ENCODE measurements at regions not wholly inside any gene's neighbourhood (a gene's known extent, or its start where the extent isn't known, plus 50 kb on each side); places are given as distances from the start of the nearest gene placed in this dataset.
"Not testable (repeated sequence)": the region's sequence is repeated elsewhere in the genome, so short reads cannot be mapped to it uniquely, and the experiment has no call there.

- peaks cover 0 to 3% (median 0%) of the 10 kb centered on the region in 5 experiments for H3K9me3 ChIP-seq (ENCODE audit: control extremely low read depth in 1 of 5, control insufficient read depth in 4 of 5, insufficient read depth in 2 of 5, low read depth in 1 of 5, low read length in 4 of 5)
- no peaks in the 10 kb centered on the region for H3K4me1 ChIP-seq (ENCODE audit: control extremely low read depth in 1 of 4, control insufficient read depth in 4 of 4, insufficient read depth in 4 of 4, low read length in 3 of 4)
- WGBS (ENCODE audit: insufficient coverage), result 83% methylated on average over 3 of the region's 3 CpGs
- H3K36me3 ChIP-seq (ENCODE audit: control insufficient read depth in 4 of 4, insufficient read depth in 4 of 4, low read length in 3 of 4), result no peaks in the 10 kb centered on the region
- peak overlapping the region in 1 of 2 experiments; percentile 1 for H3K27ac ChIP-seq (ENCODE audit: insufficient read depth in 1 of 2, low read depth in 1 of 2, low read length in 2 of 2, poor library complexity in 1 of 2, severe bottlenecking in 2 of 2)
- peaks cover 0 to 2% (median 0%) of the 10 kb centered on the region in 5 experiments for H3K27me3 ChIP-seq (replicated peaks in 2 of 5; ENCODE audit: control insufficient read depth in 4 of 5, insufficient read depth in 5 of 5, low read length in 4 of 5)
- no peak overlapping the region for H3K4me3 ChIP-seq (ENCODE audit: control insufficient read depth in 1 of 7, extremely low read depth in 1 of 7, insufficient read depth in 4 of 7, low read depth in 2 of 7, low read length in 6 of 7)
- no peak for DNase-seq
- ChIA-PET CTCF (no interaction called here), POLR2A (no interaction called here)
Observed at GRCh38 chrX:37075892-37076595, 67.9 kb downstream of the FAM47C start.

- Histone ChIP-seq H3K9me3 (ENCODE audit: control extremely low read depth in 1 of 5, control insufficient read depth in 4 of 5, insufficient read depth in 2 of 5, low read depth in 1 of 5, low read length in 4 of 5) (peaks cover 0 to 3% (median 0%) of the 10 kb centered on the region in 5 experiments), H3K27ac (ENCODE audit: insufficient read depth in 1 of 2, low read depth in 1 of 2, low read length in 2 of 2, poor library complexity in 1 of 2, severe bottlenecking in 2 of 2) (no peak overlapping the region), H3K4me3 (ENCODE audit: control insufficient read depth in 1 of 7, extremely low read depth in 1 of 7, insufficient read depth in 4 of 7, low read depth in 2 of 7, low read length in 6 of 7) (no peak overlapping the region), H3K36me3 (ENCODE audit: control insufficient read depth in 4 of 4, insufficient read depth in 4 of 4, low read length in 3 of 4) (no peaks in the 10 kb centered on the region), H3K4me1 (ENCODE audit: control extremely low read depth in 1 of 4, control insufficient read depth in 4 of 4, insufficient read depth in 4 of 4, low read length in 3 of 4) (no peaks in the 10 kb centered on the region), H3K27me3 (replicated peaks in 2 of 5; ENCODE audit: control insufficient read depth in 4 of 5, insufficient read depth in 5 of 5, low read length in 4 of 5) (peaks cover 0 to 2% (median 0%) of the 10 kb centered on the region in 5 experiments)
- no peak for DNase-seq
- ChIA-PET CTCF (no interaction called here), POLR2A (no interaction called here)
- WGBS (ENCODE audit: insufficient coverage), result 100% methylated on average over 1 of the region's 4 CpGs
Observed at GRCh38 chrX:37076983-37077382, 68.8 kb downstream of the FAM47C start.

GRCh38 chrX:37077646-37078433 lies 69.7 kb downstream of the FAM47C start:
- Histone ChIP-seq H3K27me3 (replicated peaks in 2 of 5; ENCODE audit: control insufficient read depth in 4 of 5, insufficient read depth in 5 of 5, low read length in 4 of 5) (peaks cover 0 to 2% (median 0%) of the 10 kb centered on the region in 5 experiments), H3K4me3 (ENCODE audit: control insufficient read depth in 1 of 7, extremely low read depth in 1 of 7, insufficient read depth in 4 of 7, low read depth in 2 of 7, low read length in 6 of 7) (no peak overlapping the region), H3K9me3 (ENCODE audit: control extremely low read depth in 1 of 5, control insufficient read depth in 4 of 5, insufficient read depth in 2 of 5, low read depth in 1 of 5, low read length in 4 of 5) (peaks cover 0 to 3% (median 0%) of the 10 kb centered on the region in 5 experiments), H3K27ac (ENCODE audit: insufficient read depth in 1 of 2, low read depth in 1 of 2, low read length in 2 of 2, poor library complexity in 1 of 2, severe bottlenecking in 2 of 2) (no peak overlapping the region), H3K36me3 (ENCODE audit: control insufficient read depth in 4 of 4, insufficient read depth in 4 of 4, low read length in 3 of 4) (no peaks in the 10 kb centered on the region), H3K4me1 (ENCODE audit: control extremely low read depth in 1 of 4, control insufficient read depth in 4 of 4, insufficient read depth in 4 of 4, low read length in 3 of 4) (no peaks in the 10 kb centered on the region)
- DNase-seq, result no peak
- CTCF ChIA-PET, result no interaction called here
- POLR2A ChIA-PET, result no interaction called here
- 90% methylated on average over 25 of the region's 32 CpGs for WGBS (ENCODE audit: insufficient coverage)

GRCh38 chrX:37078434-37078703 lies 70.2 kb downstream of the FAM47C start:
- no peak for DNase-seq
- CTCF ChIA-PET, result no interaction called here
- Histone ChIP-seq H3K9me3 (ENCODE audit: control extremely low read depth in 1 of 5, control insufficient read depth in 4 of 5, insufficient read depth in 2 of 5, low read depth in 1 of 5, low read length in 4 of 5) (peaks cover 0 to 3% (median 0%) of the 10 kb centered on the region in 5 experiments), H3K27me3 (replicated peaks in 2 of 5; ENCODE audit: control insufficient read depth in 4 of 5, insufficient read depth in 5 of 5, low read length in 4 of 5) (peaks cover 0 to 2% (median 0%) of the 10 kb centered on the region in 5 experiments), H3K36me3 (ENCODE audit: control insufficient read depth in 4 of 4, insufficient read depth in 4 of 4, low read length in 3 of 4) (no peaks in the 10 kb centered on the region), H3K4me1 (ENCODE audit: control extremely low read depth in 1 of 4, control insufficient read depth in 4 of 4, insufficient read depth in 4 of 4, low read length in 3 of 4) (no peaks in the 10 kb centered on the region), H3K27ac (ENCODE audit: insufficient read depth in 1 of 2, low read depth in 1 of 2, low read length in 2 of 2, poor library complexity in 1 of 2, severe bottlenecking in 2 of 2) (no peak overlapping the region), H3K4me3 (ENCODE audit: control insufficient read depth in 1 of 7, extremely low read depth in 1 of 7, insufficient read depth in 4 of 7, low read depth in 2 of 7, low read length in 6 of 7) (no peak overlapping the region)
- WGBS (ENCODE audit: insufficient coverage), result 87% methylated on average over 12 of the region's 16 CpGs
- POLR2A ChIA-PET, result no interaction called here

- WGBS (ENCODE audit: insufficient coverage), result no CpG with 5 or more reads among the region's 1 CpG
- Histone ChIP-seq H3K4me1 (ENCODE audit: control extremely low read depth in 1 of 4, control insufficient read depth in 4 of 4, insufficient read depth in 4 of 4, low read length in 3 of 4) (no peaks in the 10 kb centered on the region), H3K27ac (ENCODE audit: insufficient read depth in 1 of 2, low read depth in 1 of 2, low read length in 2 of 2, poor library complexity in 1 of 2, severe bottlenecking in 2 of 2) (no peak overlapping the region), H3K9me3 (ENCODE audit: control extremely low read depth in 1 of 5, control insufficient read depth in 4 of 5, insufficient read depth in 2 of 5, low read depth in 1 of 5, low read length in 4 of 5) (no peaks in the 10 kb centered on the region), H3K4me3 (ENCODE audit: control insufficient read depth in 1 of 7, extremely low read depth in 1 of 7, insufficient read depth in 4 of 7, low read depth in 2 of 7, low read length in 6 of 7) (no peak overlapping the region), H3K36me3 (ENCODE audit: control insufficient read depth in 4 of 4, insufficient read depth in 4 of 4, low read length in 3 of 4) (no peaks in the 10 kb centered on the region), H3K27me3 (replicated peaks in 2 of 5; ENCODE audit: control insufficient read depth in 4 of 5, insufficient read depth in 5 of 5, low read length in 4 of 5) (no peaks in the 10 kb centered on the region)
- DNase-seq, result no peak
- POLR2A ChIA-PET, result no interaction called here
- CTCF ChIA-PET, result no interaction called here
Observed at GRCh38 chrX:37083880-37084279, 75.7 kb downstream of the FAM47C start.

GRCh38 chrX:37085699-37086098 lies 77.5 kb downstream of the FAM47C start:
- not testable (repeated sequence) for H3K36me3 ChIP-seq (ENCODE audit: control insufficient read depth in 4 of 4, insufficient read depth in 4 of 4, low read length in 3 of 4)
- no CpG with 5 or more reads among the region's 2 CpGs for whole genome bisulfite sequencing (ENCODE audit: insufficient coverage)

GRCh38 chrX:37086820-37087219 lies 78.7 kb downstream of the FAM47C start:
- CTCF ChIA-PET; H3K36me3 ChIP-seq (ENCODE audit: control insufficient read depth in 4 of 4, insufficient read depth in 4 of 4, low read length in 3 of 4); H3K4me3 ChIP-seq (ENCODE audit: control insufficient read depth in 1 of 7, extremely low read depth in 1 of 7, insufficient read depth in 4 of 7, low read depth in 2 of 7, low read length in 6 of 7); H3K27me3 ChIP-seq (replicated peaks in 2 of 5; ENCODE audit: control insufficient read depth in 4 of 5, insufficient read depth in 5 of 5, low read length in 4 of 5); H3K4me1 ChIP-seq (ENCODE audit: control extremely low read depth in 1 of 4, control insufficient read depth in 4 of 4, insufficient read depth in 4 of 4, low read length in 3 of 4); H3K9me3 ChIP-seq (ENCODE audit: control extremely low read depth in 1 of 5, control insufficient read depth in 4 of 5, insufficient read depth in 2 of 5, low read depth in 1 of 5, low read length in 4 of 5); POLR2A ChIA-PET; H3K27ac ChIP-seq (ENCODE audit: insufficient read depth in 1 of 2, low read depth in 1 of 2, low read length in 2 of 2, poor library complexity in 1 of 2, severe bottlenecking in 2 of 2); DNase-seq: not testable (repeated sequence)
- WGBS (ENCODE audit: insufficient coverage), result no CpG with 5 or more reads among the region's 3 CpGs

More at GRCh38 chrX:37085699-37086098, 77.5 kb downstream of the FAM47C start:
- H3K27me3 ChIP-seq (replicated peaks in 2 of 5; ENCODE audit: control insufficient read depth in 4 of 5, insufficient read depth in 5 of 5, low read length in 4 of 5); H3K4me3 ChIP-seq (ENCODE audit: control insufficient read depth in 1 of 7, extremely low read depth in 1 of 7, insufficient read depth in 4 of 7, low read depth in 2 of 7, low read length in 6 of 7); DNase-seq; H3K4me1 ChIP-seq (ENCODE audit: control extremely low read depth in 1 of 4, control insufficient read depth in 4 of 4, insufficient read depth in 4 of 4, low read length in 3 of 4); H3K27ac ChIP-seq (ENCODE audit: insufficient read depth in 1 of 2, low read depth in 1 of 2, low read length in 2 of 2, poor library complexity in 1 of 2, severe bottlenecking in 2 of 2); POLR2A ChIA-PET; H3K9me3 ChIP-seq (ENCODE audit: control extremely low read depth in 1 of 5, control insufficient read depth in 4 of 5, insufficient read depth in 2 of 5, low read depth in 1 of 5, low read length in 4 of 5); CTCF ChIA-PET: not testable (repeated sequence)

Data from common myeloid progenitor, CD34-positive (primary cell).